ENCODE measurements at regions not wholly inside any gene's neighbourhood (a gene's known extent, or its start where the extent isn't known, plus 50 kb on each side); places are given as distances from the start of the nearest gene placed in this dataset.

DNA sequence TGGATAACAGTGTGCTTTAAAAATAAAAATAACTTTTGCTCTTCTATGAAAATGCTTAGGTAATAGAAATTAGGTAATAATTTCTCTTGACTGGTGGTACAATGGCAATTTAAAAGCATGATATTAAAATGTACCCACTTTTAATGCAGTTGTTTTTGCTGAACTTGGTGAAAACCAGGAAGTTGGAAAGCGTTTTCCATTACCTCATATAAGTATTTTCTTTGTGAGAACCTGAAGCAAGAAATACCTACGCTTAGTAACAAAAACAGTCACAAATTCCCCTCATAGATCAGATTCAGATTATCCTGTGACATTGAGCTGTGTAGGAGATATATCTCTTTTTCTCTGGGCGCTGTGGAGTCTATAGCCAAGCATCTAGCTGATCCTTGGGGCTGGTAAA, 689.0 kb upstream of the FZD8 start:
- no peaks in the 10 kb centered on the region for H3K9me3 ChIP-seq
- no peaks in the 10 kb centered on the region for H3K27me3 ChIP-seq
- TF ChIP-seq POLR2A (IDR thresholded peaks at IDR 0.05), result no peak
- TF ChIP-seq, protein P1, sequence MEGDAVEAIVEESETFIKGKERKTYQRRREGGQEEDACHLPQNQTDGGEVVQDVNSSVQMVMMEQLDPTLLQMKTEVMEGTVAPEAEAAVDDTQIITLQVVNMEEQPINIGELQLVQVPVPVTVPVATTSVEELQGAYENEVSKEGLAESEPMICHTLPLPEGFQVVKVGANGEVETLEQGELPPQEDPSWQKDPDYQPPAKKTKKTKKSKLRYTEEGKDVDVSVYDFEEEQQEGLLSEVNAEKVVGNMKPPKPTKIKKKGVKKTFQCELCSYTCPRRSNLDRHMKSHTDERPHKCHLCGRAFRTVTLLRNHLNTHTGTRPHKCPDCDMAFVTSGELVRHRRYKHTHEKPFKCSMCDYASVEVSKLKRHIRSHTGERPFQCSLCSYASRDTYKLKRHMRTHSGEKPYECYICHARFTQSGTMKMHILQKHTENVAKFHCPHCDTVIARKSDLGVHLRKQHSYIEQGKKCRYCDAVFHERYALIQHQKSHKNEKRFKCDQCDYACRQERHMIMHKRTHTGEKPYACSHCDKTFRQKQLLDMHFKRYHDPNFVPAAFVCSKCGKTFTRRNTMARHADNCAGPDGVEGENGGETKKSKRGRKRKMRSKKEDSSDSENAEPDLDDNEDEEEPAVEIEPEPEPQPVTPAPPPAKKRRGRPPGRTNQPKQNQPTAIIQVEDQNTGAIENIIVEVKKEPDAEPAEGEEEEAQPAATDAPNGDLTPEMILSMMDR (IDR thresholded peaks at IDR 0.05), result no peak
- WGBS, 2 donors, result 85 to 91% methylated on average over 3 of the region's 3 CpGs
- no peaks in the 10 kb centered on the region for H3K36me3 ChIP-seq (ENCODE audit: low read depth, missing control alignments)
- intact Hi-C loops (cut with DNase I; ENCODE audit: low total_unique reads), result no loop called here
- no peak overlapping the region for H3K4me3 ChIP-seq
- no peak overlapping the region for H3K27ac ChIP-seq
- no peaks in the 10 kb centered on the region for H3K4me1 ChIP-seq
- DNase-seq, result no peak

DNA sequence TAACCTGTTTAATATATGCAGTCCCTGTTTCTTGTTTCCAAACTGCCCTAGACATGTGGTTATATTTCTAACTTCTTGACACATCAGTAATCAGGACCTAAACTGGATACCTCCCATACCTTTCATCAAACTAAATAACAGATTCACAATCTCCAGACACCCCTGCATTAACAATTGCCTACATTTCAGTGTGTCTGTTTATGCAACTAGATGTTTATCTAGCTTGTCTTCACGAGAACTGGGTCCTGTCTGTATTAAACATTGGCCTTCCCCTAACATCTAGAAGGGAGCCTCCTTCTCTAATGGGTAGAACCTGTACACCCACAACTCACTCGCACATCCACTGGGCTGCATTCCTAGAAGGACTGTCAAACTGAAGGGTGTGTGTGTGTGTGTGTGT, 683.7 kb upstream of the FZD8 start:
- no peaks in the 10 kb centered on the region for H3K9me3 ChIP-seq
- H3K27ac ChIP-seq, result no peak overlapping the region
- DNase-seq, result no peak
- H3K36me3 ChIP-seq (ENCODE audit: low read depth, missing control alignments), result no peaks in the 10 kb centered on the region
- intact Hi-C loops (cut with DNase I; ENCODE audit: low total_unique reads), result no loop called here
- 94 to 95% methylated on average over 2 of the region's 2 CpGs for whole genome bisulfite sequencing, 2 donors
- no peak for TF ChIP-seq POLR2A (IDR thresholded peaks at IDR 0.05)
- TF ChIP-seq, protein P1 (IDR thresholded peaks at IDR 0.05), result no peak
- H3K27me3 ChIP-seq, result no peaks in the 10 kb centered on the region
- no peaks in the 10 kb centered on the region for H3K4me1 ChIP-seq
- no peak overlapping the region for H3K4me3 ChIP-seq

DNA sequence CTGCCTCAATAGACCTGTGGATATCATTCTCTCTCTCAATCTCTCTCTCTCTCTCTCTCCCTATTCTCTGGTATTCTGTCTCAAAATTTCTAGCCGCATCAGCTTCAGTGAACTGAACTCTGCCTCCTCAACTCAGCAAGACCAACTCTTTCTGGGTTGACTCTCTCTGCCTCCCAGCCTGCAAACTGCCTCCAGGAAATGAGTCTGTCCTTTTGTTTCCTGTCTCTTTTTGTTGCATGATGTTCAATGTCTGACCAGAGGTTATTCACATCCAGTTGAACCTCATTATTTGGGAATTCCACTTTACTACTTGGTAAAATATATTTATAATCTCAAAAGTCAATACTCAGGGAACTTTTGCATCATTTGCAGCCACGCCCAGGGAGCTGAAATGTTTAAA, 682.7 kb upstream of the FZD8 start:
- H3K4me3 ChIP-seq, result no peak overlapping the region
- no peaks in the 10 kb centered on the region for H3K36me3 ChIP-seq (ENCODE audit: low read depth, missing control alignments)
- TF ChIP-seq, protein P1 (IDR thresholded peaks at IDR 0.05), result no peak
- TF ChIP-seq POLR2A (IDR thresholded peaks at IDR 0.05), result no peak
- 94 to 95% methylated on average over 2 of the region's 2 CpGs for WGBS, 2 donors
- intact Hi-C loops (cut with DNase I; ENCODE audit: low total_unique reads), result no loop called here
- H3K27ac ChIP-seq, result no peak overlapping the region
- no peak for DNase-seq
- no peaks in the 10 kb centered on the region for H3K4me1 ChIP-seq
- no peaks in the 10 kb centered on the region for H3K9me3 ChIP-seq
- no peaks in the 10 kb centered on the region for H3K27me3 ChIP-seq

DNA sequence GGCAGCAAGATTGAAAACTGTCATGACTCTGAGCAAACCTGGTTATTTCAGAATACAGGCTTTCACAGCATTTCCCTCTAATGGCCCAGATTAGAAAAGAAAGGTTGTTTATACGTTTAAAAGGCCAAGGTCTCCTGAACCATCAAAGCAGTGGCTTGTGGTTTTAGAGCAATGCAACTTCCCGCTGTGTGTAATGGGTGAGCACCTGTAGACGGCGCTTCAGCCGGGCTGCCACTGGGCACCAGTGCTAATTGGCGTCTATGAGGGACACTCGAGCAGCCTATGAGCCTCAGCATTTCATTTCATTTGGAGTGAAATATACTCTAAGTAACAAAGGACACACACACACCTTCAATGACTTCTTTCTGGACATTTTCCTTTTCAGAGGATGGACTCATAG, 671.0 kb upstream of the FZD8 start:
- no peaks in the 10 kb centered on the region for H3K4me1 ChIP-seq
- intact Hi-C loops (cut with DNase I; ENCODE audit: low total_unique reads), result no loop called here
- H3K27ac ChIP-seq, result no peak overlapping the region
- TF ChIP-seq, protein P1 (IDR thresholded peaks at IDR 0.05), result no peak
- H3K27me3 ChIP-seq, result no peaks in the 10 kb centered on the region
- H3K36me3 ChIP-seq (ENCODE audit: low read depth, missing control alignments), result no peaks in the 10 kb centered on the region
- H3K9me3 ChIP-seq, result no peaks in the 10 kb centered on the region
- WGBS, 2 donors, result 90% methylated on average over 5 to 7 of the region's 7 CpGs
- no peak overlapping the region for H3K4me3 ChIP-seq
- no peak for DNase-seq

DNA sequence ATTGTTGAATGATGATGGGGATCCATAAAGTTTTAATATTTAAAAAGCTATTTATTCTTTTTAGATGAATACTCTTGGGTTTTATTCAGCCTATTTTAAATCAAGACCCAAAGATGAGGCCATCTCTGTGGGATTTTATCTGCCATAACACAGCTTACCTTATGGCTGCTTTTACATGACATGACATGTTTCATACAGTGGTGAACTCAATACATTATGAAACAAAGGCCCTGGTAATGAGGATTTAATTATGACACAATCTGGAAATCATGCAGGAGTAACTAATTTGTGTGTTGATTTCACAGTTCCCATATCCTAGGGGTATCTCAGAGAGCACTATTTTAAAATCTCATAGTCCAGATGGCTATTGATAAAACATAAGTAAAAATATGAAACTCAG, 661.8 kb upstream of the FZD8 start:
- no peak for TF ChIP-seq POLR2A (IDR thresholded peaks at IDR 0.05)
- TF ChIP-seq, protein P1 (IDR thresholded peaks at IDR 0.05), result no peak
- intact Hi-C loops (cut with DNase I; ENCODE audit: low total_unique reads), result no loop called here
- Histone ChIP-seq H3K27me3 (no peaks in the 10 kb centered on the region), H3K36me3 (ENCODE audit: low read depth, missing control alignments) (no peaks in the 10 kb centered on the region), H3K27ac (no peak overlapping the region), H3K9me3 (no peaks in the 10 kb centered on the region), H3K4me3 (no peak overlapping the region), H3K4me1 (no peaks in the 10 kb centered on the region)
- no peak for DNase-seq
